HepG2 (cell line): ENCODE measurements at regions not wholly inside any gene's neighbourhood (a gene's known extent, or its start where the extent isn't known, plus 50 kb on each side); places are given as distances from the start of the nearest gene placed in this dataset.

ENCODE experiments used
- ATAC-seq: fragments of 200-7000 bp; cut with Tn5 transposase; 3 replicates; pipeline ENCODE4 v1.9.1; 2020; ENCODE audit warnings: mild to moderate bottlenecking, moderate library complexity
- BruUV-seq: library from RNA; stranded (reverse); fragments of 400-500 nt; replicated peaks from 2 replicates; lab custom pipeline; 2021; lab: Mats Ljungman, UMichigan
- CTCF ChIA-PET: fragments of 300-600 bp; formaldehyde crosslinking; extraction: SDS; loops from one replicate; lab custom pipeline; 2021; ENCODE audit warnings: low total read pairs, inconsistent platforms, low intra/inter-chr PET ratio; lab: Yijun Ruan, JAX
- POLR2A ChIA-PET: fragments of 350-600 bp; sonication (Branson Sonifier 250); formaldehyde crosslinking; loops from one replicate; lab custom pipeline; 2020; ENCODE audit warnings: antibody characterized with exemption, inconsistent platforms; lab: Yijun Ruan, JAX
- DNase-seq: peaks from one replicate; pipeline ENCODE4 v3.0.0-alpha.2; 2015; ENCODE audit warnings: low spot score
- FAIRE-seq: peaks from 3 replicates; lab custom pipeline; 2011; peaks lifted over from hg19 to GRCh38; lab: Jason Lieb, UNC
- H2AFZ ChIP-seq: one replicate; pipeline ENCODE4 v1.6.1; 2011; ENCODE audit warnings: low read length, inconsistent platforms
- H3K27ac ChIP-seq: fragments of 300-600 bp; 3 replicates; pipeline ENCODE4 v1.8.0; 2011; ENCODE audit warnings: mixed run types, mild to moderate bottlenecking, mixed read lengths, low read length, inconsistent platforms; ENCODE audit not compliant: insufficient read depth; ENCODE audit errors: extremely low read length
- H3K27me3 ChIP-seq, 2 experiments: fragments of 200-600 bp in 1 of 2; 2 replicates in 1 of 2; 3 replicates in 1 of 2; pipeline versions ENCODE4 v1.6.0 to v1.8.0; 2011; ENCODE audit warnings: low read length in 2 of 2, mild to moderate bottlenecking in 2 of 2, moderate library complexity in 2 of 2, inconsistent platforms in 1 of 2; ENCODE audit not compliant: insufficient read depth in 2 of 2, control insufficient read depth in 1 of 2
- H3K36me3 ChIP-seq, 2 experiments: fragments of 200-600 bp in 1 of 2; replicated peaks in 1 of 2; 2 replicates in 1 of 2; 3 replicates in 1 of 2; pipeline versions ENCODE4 v1.5.1 to v1.8.0; 2011; ENCODE audit warnings: low read length in 2 of 2, inconsistent platforms in 1 of 2; ENCODE audit not compliant: insufficient read depth in 2 of 2, control insufficient read depth in 1 of 2
- H3K4me1 ChIP-seq: 2 replicates; pipeline ENCODE4 v1.5.1; 2012; ENCODE audit warnings: low read length, inconsistent platforms; ENCODE audit not compliant: insufficient read depth
- H3K4me2 ChIP-seq: 2 replicates; pipeline ENCODE4 v1.6.0; 2011; ENCODE audit warnings: low read depth, low read length, inconsistent platforms
- H3K4me3 ChIP-seq, 3 experiments: fragments of 200-600 bp in 1 of 3; sonication (generic), shearing (Covaris generic) in 1 of 3; replicated peaks in 1 of 3; 2 replicates each; pipeline ENCODE4 v1.5.1; 2011 to 2016; ENCODE audit warnings: low read length in 3 of 3, inconsistent platforms in 2 of 3, low read depth in 2 of 3, mild to moderate bottlenecking in 2 of 3, control low read depth in 1 of 3, mixed read lengths in 1 of 3; ENCODE audit not compliant: insufficient read depth in 1 of 3
- H3K79me2 ChIP-seq: one replicate; pipeline ENCODE4 v1.6.1; 2011; ENCODE audit warnings: low read length, inconsistent platforms; ENCODE audit not compliant: insufficient read depth
- H3K9ac ChIP-seq: 2 replicates; pipeline ENCODE4 v1.6.0; 2011; ENCODE audit warnings: mild to moderate bottlenecking, low read depth, low read length, inconsistent platforms; ENCODE audit not compliant: insufficient read depth
- H3K9me3 ChIP-seq: 2 replicates; pipeline ENCODE4 v1.5.1; 2012; ENCODE audit warnings: mild to moderate bottlenecking, low read length
- H4K20me1 ChIP-seq: 2 replicates; pipeline ENCODE4 v1.6.0; 2011; ENCODE audit warnings: inconsistent platforms, mild to moderate bottlenecking, low read length, moderate library complexity; ENCODE audit not compliant: insufficient read depth
- MXI1 ChIP-seq: IDR thresholded peaks from 3 replicates; pipeline ENCODE4 v1.6.1; 2012; ENCODE audit warnings: low read depth, low read length, inconsistent platforms, borderline replicate concordance
- NR2F6 ChIP-seq, 2 experiments: IDR thresholded peaks; 2 replicates each; pipeline ENCODE4 v1.6.1; 2016; ENCODE audit warnings: antibody characterized with exemption in 1 of 2, mild to moderate bottlenecking in 1 of 2
- SNRNP70 ChIP-seq: fragments of 200-400 bp; formaldehyde crosslinking; IDR thresholded peaks from 2 replicates; pipeline ENCODE4 v1.6.1; 2017; ENCODE audit warnings: mild to moderate bottlenecking, low read depth, low read length, moderate library complexity
- TRIM24 ChIP-seq: sonication (generic); formaldehyde crosslinking; IDR thresholded peaks from 2 replicates; pipeline ENCODE4 v1.8.0; 2022; ENCODE audit warnings: mild to moderate bottlenecking, missing genetic modification reagents
- ZNF816 ChIP-seq: sonication (generic); formaldehyde crosslinking; IDR thresholded peaks from 2 replicates; pipeline ENCODE4 v1.8.0; 2022; ENCODE audit warnings: missing genetic modification reagents, mild to moderate bottlenecking, borderline replicate concordance
- ZSCAN25 ChIP-seq: sonication (generic); formaldehyde crosslinking; IDR thresholded peaks from 2 replicates; pipeline ENCODE4 v1.8.0; 2022; ENCODE audit warnings: mild to moderate bottlenecking, missing genetic modification reagents
- WGBS: methylation state at CpG from one replicate; pipeline ENCODE4 v1.1.6; 2017; ENCODE audit warnings: low lambda C conversion rate; 5-methylcytosine and 5-hydroxymethylcytosine counted together
- in situ Hi-C: cut with HindIII; loops from 2 replicates; pipeline ENCODE4 v1.10.0; 2017; ENCODE audit warnings: low pct_unique_long_range_greater_than_20kb; ENCODE audit not compliant: extremely low pct_ligation_motif_present
- intact Hi-C: fragments of 100-400 bp; cut with micrococcal nuclease; formaldehyde crosslinking; loops from one replicate; pipeline ENCODE4 v1.10.0; 2022; ENCODE audit not compliant: unreplicated experiment
- TF ChIP-seq, protein P1 (sequence below): IDR thresholded peaks from 2 replicates; pipeline ENCODE4 v1.6.1; 2016; ENCODE audit warnings: mild to moderate bottlenecking, missing biosample characterization, missing genetic modification reagents
- TF ChIP-seq, protein P2 (sequence below): sonication (generic); formaldehyde crosslinking; IDR thresholded peaks from 2 replicates; pipeline ENCODE4 v1.5.0; 2020; ENCODE audit warnings: missing genetic modification reagents, mild to moderate bottlenecking, borderline replicate concordance
- TF ChIP-seq, protein P3 (sequence below): sonication (generic); formaldehyde crosslinking; IDR thresholded peaks from 2 replicates; pipeline ENCODE4 v1.4.0; 2020; ENCODE audit warnings: missing genetic modification reagents, borderline replicate concordance

DNA sequence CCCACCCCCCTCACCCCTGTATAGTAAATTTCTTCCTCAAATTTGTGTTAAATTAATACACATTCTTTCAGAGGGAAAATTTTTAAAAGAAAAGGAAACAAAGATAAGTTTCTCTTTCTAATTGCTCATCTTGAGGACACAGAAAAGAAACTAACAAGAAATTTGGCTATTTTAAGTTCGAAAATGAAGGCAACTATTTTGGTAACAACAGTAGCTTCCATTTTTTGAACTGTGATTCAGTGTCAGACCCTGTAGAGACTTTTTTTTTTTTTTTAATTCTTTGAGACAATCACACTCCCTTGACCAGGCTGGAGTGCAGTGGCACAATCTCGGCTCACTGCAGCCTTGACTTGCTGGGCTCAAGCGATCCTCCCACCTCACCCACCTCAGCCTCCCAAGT is 194.9 kb downstream of the SS18 start:
- ATAC-seq (no peak), DNase-seq (no peak), FAIRE-seq (no peak)
- H3K27ac ChIP-seq, result no peak overlapping the region
- no peak overlapping the region for H2AFZ ChIP-seq
- no peak overlapping the region for H3K4me3 ChIP-seq
- BruUV-seq, result no TSS peak
- H3K4me1 ChIP-seq, result no peaks in the 10 kb centered on the region
- H4K20me1 ChIP-seq, result no peaks in the 10 kb centered on the region
- H3K79me2 ChIP-seq, result no peaks in the 10 kb centered on the region
- POLR2A ChIA-PET, result no interaction called here
- H3K36me3 ChIP-seq, result no peaks in the 10 kb centered on the region
- no peak overlapping the region for H3K9ac ChIP-seq
- no peaks in the 10 kb centered on the region for H3K27me3 ChIP-seq
- in situ Hi-C loops, result loop anchor here (10.0 kb wide), 1 partner anchor 331 kb away; no protein-coding TSS in a partner anchor
- intact Hi-C loops, result loop anchor here (5.0 to 10.0 kb wide), 3 partner anchors 1018 to 1351 kb away; no protein-coding TSS in a partner anchor
- 0% methylated on average over 3 of the region's 3 CpGs for WGBS
- no peak overlapping the region for H3K4me2 ChIP-seq
- no peaks in the 10 kb centered on the region for H3K9me3 ChIP-seq
- TF ChIP-seq ZSCAN25 (CRISPR knock-in tag), result no peak
- TF ChIP-seq, protein P1, sequence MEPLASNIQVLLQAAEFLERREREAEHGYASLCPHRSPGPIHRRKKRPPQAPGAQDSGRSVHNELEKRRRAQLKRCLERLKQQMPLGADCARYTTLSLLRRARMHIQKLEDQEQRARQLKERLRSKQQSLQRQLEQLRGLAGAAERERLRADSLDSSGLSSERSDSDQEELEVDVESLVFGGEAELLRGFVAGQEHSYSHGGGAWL (CRISPR knock-in tag), result no peak
- TF ChIP-seq, protein P2, sequence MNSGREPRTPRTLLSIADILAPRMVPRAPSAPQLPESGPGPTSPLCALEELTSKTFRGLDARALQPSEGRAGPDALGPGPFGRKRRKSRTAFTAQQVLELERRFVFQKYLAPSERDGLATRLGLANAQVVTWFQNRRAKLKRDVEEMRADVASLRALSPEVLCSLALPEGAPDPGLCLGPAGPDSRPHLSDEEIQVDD (CRISPR knock-in tag), result no peak
- no peak for TF ChIP-seq ZNF816 (CRISPR knock-in tag)
- no peak for TF ChIP-seq TRIM24 (CRISPR knock-in tag)
- TF ChIP-seq, protein P3, sequence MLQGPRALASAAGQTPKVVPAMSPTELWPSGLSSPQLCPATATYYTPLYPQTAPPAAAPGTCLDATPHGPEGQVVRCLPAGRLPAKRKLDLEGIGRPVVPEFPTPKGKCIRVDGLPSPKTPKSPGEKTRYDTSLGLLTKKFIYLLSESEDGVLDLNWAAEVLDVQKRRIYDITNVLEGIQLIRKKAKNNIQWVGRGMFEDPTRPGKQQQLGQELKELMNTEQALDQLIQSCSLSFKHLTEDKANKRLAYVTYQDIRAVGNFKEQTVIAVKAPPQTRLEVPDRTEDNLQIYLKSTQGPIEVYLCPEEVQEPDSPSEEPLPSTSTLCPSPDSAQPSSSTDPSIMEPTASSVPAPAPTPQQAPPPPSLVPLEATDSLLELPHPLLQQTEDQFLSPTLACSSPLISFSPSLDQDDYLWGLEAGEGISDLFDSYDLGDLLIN, result no peak
- TF ChIP-seq MXI1, result no peak
- TF ChIP-seq SNRNP70, result no peak
- TF ChIP-seq NR2F6 (IDR thresholded peaks at IDR 0.05), result no peak
- TF ChIP-seq NR2F6 (CRISPR knock-in tag; IDR thresholded peaks at IDR 0.05), result no peak
- CTCF ChIA-PET, result interaction anchor here (0.9 to 1.1 kb wide), 2 partner anchors 333 to 1017 kb away, joined by 3 to 4 read pairs; no protein-coding TSS in a partner anchor
